SK-N-SH treated with all-trans-retinoic acid at 6 μM for 48 hours (cell line): ENCODE measurements at regions not wholly inside any gene's neighbourhood (a gene's known extent, or its start where the extent isn't known, plus 50 kb on each side); places are given as distances from the start of the nearest gene placed in this dataset.

Source experiments
- ATAC-seq: fragments of 200-7000 bp; cut with Tn5 transposase; 3 replicates; pipeline ENCODE4 v1.9.1; 2020; ENCODE audit warnings: mild to moderate bottlenecking, moderate library complexity
- ARNTL ChIP-seq: fragments of 450-650 bp; formaldehyde crosslinking; IDR thresholded peaks from 2 replicates; pipeline ENCODE4 v1.5.0; 2020; ENCODE audit warnings: low read depth, mild to moderate bottlenecking, moderate library complexity, borderline replicate concordance
- BACH2 ChIP-seq: fragments of 250-450 bp; sonication (Bioruptor Pico); IDR thresholded peaks from 2 replicates; pipeline ENCODE4 v1.9.0; 2021; ENCODE audit warnings: mild to moderate bottlenecking, borderline replicate concordance
- CSDC2 ChIP-seq: fragments of 250-450 bp; sonication (Bioruptor Pico); IDR thresholded peaks from 2 replicates; pipeline ENCODE4 v1.5.0; 2020; ENCODE audit warnings: mild to moderate bottlenecking, moderate library complexity
- ESRRG ChIP-seq: fragments of 250-450 bp; sonication (Bioruptor Pico); IDR thresholded peaks from 2 replicates; pipeline ENCODE4 v1.6.1; 2021; ENCODE audit warnings: mild to moderate bottlenecking
- GLIS3 ChIP-seq: fragments of 250-450 bp; sonication (Bioruptor Pico); IDR thresholded peaks from 2 replicates; pipeline ENCODE4 v1.5.0; 2020; ENCODE audit warnings: mild to moderate bottlenecking, moderate library complexity
- ISL1 ChIP-seq: fragments of 250-450 bp; sonication (Bioruptor Pico); IDR thresholded peaks from 2 replicates; pipeline ENCODE4 v2.1.2; 2022; ENCODE audit warnings: mild to moderate bottlenecking, moderate library complexity
- OSR1 ChIP-seq: fragments of 250-450 bp; sonication (Bioruptor Pico); IDR thresholded peaks from 2 replicates; pipeline ENCODE4 v1.8.0; 2022; ENCODE audit warnings: moderate library complexity, mild to moderate bottlenecking, inconsistent platforms
- PPARA ChIP-seq: fragments of 250-450 bp; sonication (Bioruptor Pico); IDR thresholded peaks from 2 replicates; pipeline ENCODE4 v1.5.0; 2020; ENCODE audit warnings: mild to moderate bottlenecking, borderline replicate concordance
- SNAI2 ChIP-seq: fragments of 250-450 bp; sonication (Bioruptor Pico); IDR thresholded peaks from 2 replicates; pipeline ENCODE4 v1.5.0; 2020; ENCODE audit warnings: mild to moderate bottlenecking, moderate library complexity
- TCF4 ChIP-seq: fragments of 250-450 bp; sonication (Bioruptor Pico); IDR thresholded peaks from 2 replicates; pipeline ENCODE4 v1.8.0; 2021; ENCODE audit warnings: mild to moderate bottlenecking, moderate library complexity, borderline replicate concordance
- TOX ChIP-seq: fragments of 250-450 bp; sonication (Bioruptor Pico); IDR thresholded peaks from 2 replicates; pipeline ENCODE4 v1.8.0; 2021; ENCODE audit warnings: mild to moderate bottlenecking, moderate library complexity, borderline replicate concordance
- ZC3H10 ChIP-seq: fragments of 250-450 bp; sonication (Bioruptor Pico); IDR thresholded peaks from 2 replicates; pipeline ENCODE4 v1.5.1; 2021; ENCODE audit warnings: mild to moderate bottlenecking, moderate library complexity
- ZFP3 ChIP-seq: fragments of 250-450 bp; sonication (Bioruptor Pico); IDR thresholded peaks from 2 replicates; pipeline ENCODE4 v1.5.0; 2020; ENCODE audit warnings: mild to moderate bottlenecking, moderate library complexity
- ZFP30 ChIP-seq: fragments of 450-650 bp; formaldehyde crosslinking; IDR thresholded peaks from 2 replicates; pipeline ENCODE4 v1.5.0; 2022; ENCODE audit warnings: mild to moderate bottlenecking, moderate library complexity
- ZNF565 ChIP-seq: fragments of 450-650 bp; formaldehyde crosslinking; conservative IDR thresholded peaks from 2 replicates; pipeline ENCODE4 v1.5.0; 2020; ENCODE audit warnings: low read depth, mild to moderate bottlenecking, moderate library complexity
- ZNF70 ChIP-seq: fragments of 450-650 bp; formaldehyde crosslinking; IDR thresholded peaks from 2 replicates; pipeline ENCODE4 v1.5.0; 2020; ENCODE audit warnings: mild to moderate bottlenecking, moderate library complexity
- ZNF8 ChIP-seq: fragments of 450-650 bp; formaldehyde crosslinking; IDR thresholded peaks from 2 replicates; pipeline ENCODE4 v1.5.0; 2020; ENCODE audit warnings: mild to moderate bottlenecking, moderate library complexity
- TF ChIP-seq, protein P1 (sequence below): fragments of 250-450 bp; sonication (Bioruptor Pico); IDR thresholded peaks from 2 replicates; pipeline ENCODE4 v1.8.0; 2021; ENCODE audit warnings: low read depth, mild to moderate bottlenecking, moderate library complexity, borderline replicate concordance
- TF ChIP-seq, protein P2 (sequence below): fragments of 250-450 bp; sonication (Bioruptor Pico); IDR thresholded peaks from 2 replicates; pipeline ENCODE4 v1.5.1; 2021; ENCODE audit warnings: mild to moderate bottlenecking, moderate library complexity
- TF ChIP-seq, protein P3 (sequence below): fragments of 250-450 bp; sonication (Bioruptor Pico); IDR thresholded peaks from 2 replicates; pipeline ENCODE4 v1.5.1; 2020; ENCODE audit warnings: low read depth, mild to moderate bottlenecking, moderate library complexity
- TF ChIP-seq, protein P4 (sequence below): fragments of 250-450 bp; sonication (Bioruptor Pico); IDR thresholded peaks from 2 replicates; pipeline ENCODE4 v1.5.0; 2020; ENCODE audit warnings: mild to moderate bottlenecking, moderate library complexity
- TF ChIP-seq, protein P5 (sequence below): fragments of 250-450 bp; sonication (Bioruptor Pico); IDR thresholded peaks from 2 replicates; pipeline ENCODE4 v1.8.0; 2020; ENCODE audit warnings: mild to moderate bottlenecking, moderate library complexity, borderline replicate concordance

DNA sequence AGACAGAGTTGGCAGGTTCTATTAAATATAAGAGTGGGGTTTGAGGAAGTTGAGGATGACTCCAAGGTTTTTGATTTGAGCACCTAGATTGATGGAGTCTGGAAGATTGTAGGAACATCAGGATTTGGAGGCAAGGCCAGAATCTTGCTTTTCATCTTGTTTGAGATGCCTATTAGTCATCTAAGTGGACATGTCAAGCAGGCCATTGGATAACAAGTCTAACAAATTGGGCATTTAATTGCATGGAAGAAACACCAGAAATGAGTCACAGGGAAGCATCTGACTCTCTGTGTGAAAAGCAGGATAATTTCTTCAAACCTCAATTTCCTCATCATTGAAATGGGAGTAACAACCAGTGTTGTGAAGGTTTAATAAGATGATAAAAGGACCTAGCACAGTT is 53.3 kb upstream of the ARL15 start:
- TF ChIP-seq PPARA (CRISPR knock-in tag) (no peak), ZNF70 (CRISPR knock-in tag) (no peak), OSR1 (CRISPR knock-in tag) (no peak)

DNA sequence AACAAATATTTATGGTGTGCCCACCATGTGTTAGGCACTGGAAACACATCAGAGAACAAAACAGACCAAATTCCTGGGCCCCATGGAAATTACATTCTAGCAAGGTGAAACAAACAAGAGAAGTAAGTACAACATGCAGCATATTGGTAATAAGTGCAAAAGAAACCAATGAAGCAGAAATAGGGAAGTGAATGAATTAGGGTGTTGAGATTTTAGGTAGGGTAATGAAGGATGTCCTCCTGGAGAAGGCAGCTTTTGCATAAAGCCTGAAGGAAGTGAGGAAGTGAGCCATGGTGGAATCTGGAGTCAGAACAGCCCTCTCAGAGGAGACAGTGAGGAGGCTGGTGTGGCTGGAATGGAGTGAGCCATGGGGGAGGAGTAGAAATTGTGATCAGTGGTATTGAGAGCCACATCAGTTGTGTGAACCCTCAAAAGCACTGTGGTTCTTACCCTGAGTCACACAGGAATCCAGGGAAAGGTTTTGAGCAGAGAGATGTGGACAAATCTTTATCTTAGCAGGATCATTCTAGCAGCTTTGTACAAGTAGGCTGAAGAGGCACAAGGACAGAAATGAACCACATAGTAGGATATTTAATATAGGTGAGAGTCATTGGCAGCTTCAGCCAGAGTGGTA is 52.7 kb upstream of the ARL15 start:
- TF ChIP-seq, protein P1, sequence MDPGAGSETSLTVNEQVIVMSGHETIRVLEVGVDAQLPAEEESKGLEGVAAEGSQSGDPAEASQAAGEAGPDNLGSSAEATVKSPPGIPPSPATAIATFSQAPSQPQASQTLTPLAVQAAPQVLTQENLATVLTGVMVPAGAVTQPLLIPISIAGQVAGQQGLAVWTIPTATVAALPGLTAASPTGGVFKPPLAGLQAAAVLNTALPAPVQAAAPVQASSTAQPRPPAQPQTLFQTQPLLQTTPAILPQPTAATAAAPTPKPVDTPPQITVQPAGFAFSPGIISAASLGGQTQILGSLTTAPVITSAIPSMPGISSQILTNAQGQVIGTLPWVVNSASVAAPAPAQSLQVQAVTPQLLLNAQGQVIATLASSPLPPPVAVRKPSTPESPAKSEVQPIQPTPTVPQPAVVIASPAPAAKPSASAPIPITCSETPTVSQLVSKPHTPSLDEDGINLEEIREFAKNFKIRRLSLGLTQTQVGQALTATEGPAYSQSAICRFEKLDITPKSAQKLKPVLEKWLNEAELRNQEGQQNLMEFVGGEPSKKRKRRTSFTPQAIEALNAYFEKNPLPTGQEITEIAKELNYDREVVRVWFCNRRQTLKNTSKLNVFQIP (CRISPR knock-in tag) = no peak
- TF ChIP-seq TCF4 (CRISPR knock-in tag) (no peak), ZNF565 (no peak), BACH2 (CRISPR knock-in tag) (no peak), TOX (CRISPR knock-in tag) (no peak)
- ATAC-seq = no peak

More for the DNA sequence above, 53.3 kb upstream of the ARL15 start:
- ATAC-seq = no peak

DNA sequence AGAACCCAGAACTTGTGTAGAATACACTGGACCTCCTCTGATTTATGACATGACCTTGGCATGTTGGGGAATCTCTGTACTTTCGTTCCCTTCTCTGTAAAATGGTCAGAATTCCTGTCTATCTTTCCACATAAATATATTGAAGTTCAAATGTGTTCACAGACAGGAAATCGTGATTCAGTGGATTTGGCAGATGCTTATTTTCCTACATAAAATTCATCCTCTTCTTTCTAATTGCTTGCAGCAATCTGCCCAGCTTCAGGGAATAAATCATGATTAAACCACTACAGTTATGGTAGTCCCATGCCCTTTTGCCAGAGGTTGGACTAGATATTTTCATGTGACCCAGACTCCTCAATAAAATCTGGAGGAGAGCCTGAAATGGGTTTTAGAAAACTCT is 52.1 kb upstream of the ARL15 start:
- TF ChIP-seq SNAI2 (CRISPR knock-in tag) = no peak
- no peak for TF ChIP-seq ISL1 (CRISPR knock-in tag)
- no peak for TF ChIP-seq ARNTL (CRISPR knock-in tag)
- no peak for TF ChIP-seq OSR1 (CRISPR knock-in tag)
- TF ChIP-seq ZNF70 (CRISPR knock-in tag) = no peak
- no peak for TF ChIP-seq TOX (CRISPR knock-in tag)
- no peak for TF ChIP-seq PPARA (CRISPR knock-in tag)
- TF ChIP-seq ZNF8 = no peak
- TF ChIP-seq GLIS3 = no peak
- no peak for TF ChIP-seq CSDC2
- no peak for TF ChIP-seq ESRRG (CRISPR knock-in tag)
- TF ChIP-seq, protein P2, sequence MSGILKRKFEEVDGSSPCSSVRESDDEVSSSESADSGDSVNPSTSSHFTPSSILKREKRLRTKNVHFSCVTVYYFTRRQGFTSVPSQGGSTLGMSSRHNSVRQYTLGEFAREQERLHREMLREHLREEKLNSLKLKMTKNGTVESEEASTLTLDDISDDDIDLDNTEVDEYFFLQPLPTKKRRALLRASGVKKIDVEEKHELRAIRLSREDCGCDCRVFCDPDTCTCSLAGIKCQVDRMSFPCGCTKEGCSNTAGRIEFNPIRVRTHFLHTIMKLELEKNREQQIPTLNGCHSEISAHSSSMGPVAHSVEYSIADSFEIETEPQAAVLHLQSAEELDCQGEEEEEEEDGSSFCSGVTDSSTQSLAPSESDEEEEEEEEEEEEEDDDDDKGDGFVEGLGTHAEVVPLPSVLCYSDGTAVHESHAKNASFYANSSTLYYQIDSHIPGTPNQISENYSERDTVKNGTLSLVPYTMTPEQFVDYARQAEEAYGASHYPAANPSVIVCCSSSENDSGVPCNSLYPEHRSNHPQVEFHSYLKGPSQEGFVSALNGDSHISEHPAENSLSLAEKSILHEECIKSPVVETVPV (CRISPR knock-in tag) = no peak
- no peak for TF ChIP-seq ZFP30 (CRISPR knock-in tag)
- TF ChIP-seq, protein P3, sequence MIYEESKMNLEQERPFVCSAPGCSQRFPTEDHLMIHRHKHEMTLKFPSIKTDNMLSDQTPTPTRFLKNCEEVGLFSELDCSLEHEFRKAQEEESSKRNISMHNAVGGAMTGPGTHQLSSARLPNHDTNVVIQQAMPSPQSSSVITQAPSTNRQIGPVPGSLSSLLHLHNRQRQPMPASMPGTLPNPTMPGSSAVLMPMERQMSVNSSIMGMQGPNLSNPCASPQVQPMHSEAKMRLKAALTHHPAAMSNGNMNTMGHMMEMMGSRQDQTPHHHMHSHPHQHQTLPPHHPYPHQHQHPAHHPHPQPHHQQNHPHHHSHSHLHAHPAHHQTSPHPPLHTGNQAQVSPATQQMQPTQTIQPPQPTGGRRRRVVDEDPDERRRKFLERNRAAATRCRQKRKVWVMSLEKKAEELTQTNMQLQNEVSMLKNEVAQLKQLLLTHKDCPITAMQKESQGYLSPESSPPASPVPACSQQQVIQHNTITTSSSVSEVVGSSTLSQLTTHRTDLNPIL (CRISPR knock-in tag) = no peak
- TF ChIP-seq ZNF565 = no peak
- TF ChIP-seq ZC3H10 (CRISPR knock-in tag) = no peak
- TF ChIP-seq, protein P4, sequence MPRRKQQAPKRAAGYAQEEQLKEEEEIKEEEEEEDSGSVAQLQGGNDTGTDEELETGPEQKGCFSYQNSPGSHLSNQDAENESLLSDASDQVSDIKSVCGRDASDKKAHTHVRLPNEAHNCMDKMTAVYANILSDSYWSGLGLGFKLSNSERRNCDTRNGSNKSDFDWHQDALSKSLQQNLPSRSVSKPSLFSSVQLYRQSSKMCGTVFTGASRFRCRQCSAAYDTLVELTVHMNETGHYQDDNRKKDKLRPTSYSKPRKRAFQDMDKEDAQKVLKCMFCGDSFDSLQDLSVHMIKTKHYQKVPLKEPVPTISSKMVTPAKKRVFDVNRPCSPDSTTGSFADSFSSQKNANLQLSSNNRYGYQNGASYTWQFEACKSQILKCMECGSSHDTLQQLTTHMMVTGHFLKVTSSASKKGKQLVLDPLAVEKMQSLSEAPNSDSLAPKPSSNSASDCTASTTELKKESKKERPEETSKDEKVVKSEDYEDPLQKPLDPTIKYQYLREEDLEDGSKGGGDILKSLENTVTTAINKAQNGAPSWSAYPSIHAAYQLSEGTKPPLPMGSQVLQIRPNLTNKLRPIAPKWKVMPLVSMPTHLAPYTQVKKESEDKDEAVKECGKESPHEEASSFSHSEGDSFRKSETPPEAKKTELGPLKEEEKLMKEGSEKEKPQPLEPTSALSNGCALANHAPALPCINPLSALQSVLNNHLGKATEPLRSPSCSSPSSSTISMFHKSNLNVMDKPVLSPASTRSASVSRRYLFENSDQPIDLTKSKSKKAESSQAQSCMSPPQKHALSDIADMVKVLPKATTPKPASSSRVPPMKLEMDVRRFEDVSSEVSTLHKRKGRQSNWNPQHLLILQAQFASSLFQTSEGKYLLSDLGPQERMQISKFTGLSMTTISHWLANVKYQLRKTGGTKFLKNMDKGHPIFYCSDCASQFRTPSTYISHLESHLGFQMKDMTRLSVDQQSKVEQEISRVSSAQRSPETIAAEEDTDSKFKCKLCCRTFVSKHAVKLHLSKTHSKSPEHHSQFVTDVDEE (CRISPR knock-in tag) = no peak
- TF ChIP-seq, protein P1 (CRISPR knock-in tag) = no peak
- TF ChIP-seq, protein P5, sequence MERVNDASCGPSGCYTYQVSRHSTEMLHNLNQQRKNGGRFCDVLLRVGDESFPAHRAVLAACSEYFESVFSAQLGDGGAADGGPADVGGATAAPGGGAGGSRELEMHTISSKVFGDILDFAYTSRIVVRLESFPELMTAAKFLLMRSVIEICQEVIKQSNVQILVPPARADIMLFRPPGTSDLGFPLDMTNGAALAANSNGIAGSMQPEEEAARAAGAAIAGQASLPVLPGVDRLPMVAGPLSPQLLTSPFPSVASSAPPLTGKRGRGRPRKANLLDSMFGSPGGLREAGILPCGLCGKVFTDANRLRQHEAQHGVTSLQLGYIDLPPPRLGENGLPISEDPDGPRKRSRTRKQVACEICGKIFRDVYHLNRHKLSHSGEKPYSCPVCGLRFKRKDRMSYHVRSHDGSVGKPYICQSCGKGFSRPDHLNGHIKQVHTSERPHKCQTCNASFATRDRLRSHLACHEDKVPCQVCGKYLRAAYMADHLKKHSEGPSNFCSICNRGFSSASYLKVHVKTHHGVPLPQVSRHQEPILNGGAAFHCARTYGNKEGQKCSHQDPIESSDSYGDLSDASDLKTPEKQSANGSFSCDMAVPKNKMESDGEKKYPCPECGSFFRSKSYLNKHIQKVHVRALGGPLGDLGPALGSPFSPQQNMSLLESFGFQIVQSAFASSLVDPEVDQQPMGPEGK (CRISPR knock-in tag) = no peak
- no peak for TF ChIP-seq ZFP3 (CRISPR knock-in tag)
- ATAC-seq = peak; percentile 14; the same call in 2 of the 3 replicates
